IPS-18c (cell line): ENCODE measurements at regions not wholly inside any gene's neighbourhood (a gene's known extent, or its start where the extent isn't known, plus 50 kb on each side); places are given as distances from the start of the nearest gene placed in this dataset.

Source experiments
- H3K4me3 ChIP-seq: 2 replicates; pipeline ENCODE4 v1.7.0; 2013; ENCODE audit warnings: low read depth, mild to moderate bottlenecking, low read length, moderate library complexity; ENCODE audit not compliant: insufficient read depth
- H3K9me3 ChIP-seq: one replicate; pipeline ENCODE4 v1.6.1; 2013; ENCODE audit warnings: mild to moderate bottlenecking, low read length, moderate library complexity; ENCODE audit not compliant: control insufficient read depth, insufficient read depth

- H3K9me3 ChIP-seq = no peaks in the 10 kb centered on the region
- no peak overlapping the region for H3K4me3 ChIP-seq
These were observed 998.4 kb downstream of the IGSF11 start for GRCh38 chr3:118036215-118036614.

- no peak overlapping the region for H3K4me3 ChIP-seq
- H3K9me3 ChIP-seq = no peaks in the 10 kb centered on the region
These were observed 979.3 kb downstream of the IGSF11 start for GRCh38 chr3:118055381-118055780.

- Histone ChIP-seq H3K9me3 (peaks cover 2% of the 10 kb centered on the region), H3K4me3 (no peak overlapping the region)
These were observed 977.6 kb downstream of the IGSF11 start for GRCh38 chr3:118057086-118057485.

GRCh38 chr3:118059096-118059495, 975.5 kb downstream of the IGSF11 start:
- no peak overlapping the region for H3K4me3 ChIP-seq
- peaks cover 2% of the 10 kb centered on the region for H3K9me3 ChIP-seq

- H3K4me3 ChIP-seq = no peak overlapping the region
- no peaks in the 10 kb centered on the region for H3K9me3 ChIP-seq
These were observed 967.2 kb downstream of the IGSF11 start for GRCh38 chr3:118067439-118067838.

GRCh38 chr3:118075873-118076272, 958.8 kb downstream of the IGSF11 start:
- Histone ChIP-seq H3K4me3 (no peak overlapping the region), H3K9me3 (no peaks in the 10 kb centered on the region)

- no peak overlapping the region for H3K4me3 ChIP-seq
- H3K9me3 ChIP-seq = no peaks in the 10 kb centered on the region
These were observed 957.3 kb downstream of the IGSF11 start for GRCh38 chr3:118077332-118077731.

GRCh38 chr3:118080889-118081288, 953.8 kb downstream of the IGSF11 start:
- Histone ChIP-seq H3K4me3 (no peak overlapping the region), H3K9me3 (no peaks in the 10 kb centered on the region)

- H3K9me3 ChIP-seq = peaks cover 9% of the 10 kb centered on the region
These were observed 946.0 kb downstream of the IGSF11 start for GRCh38 chr3:118088696-118089095.

GRCh38 chr3:118089563-118089962, 945.1 kb downstream of the IGSF11 start:
- H3K9me3 ChIP-seq = peaks cover 9% of the 10 kb centered on the region

More at GRCh38 chr3:118088696-118089095, 946.0 kb downstream of the IGSF11 start:
- H3K4me3 ChIP-seq = no peak overlapping the region

GRCh38 chr3:118097226-118097625, 937.4 kb downstream of the IGSF11 start:
- Histone ChIP-seq H3K9me3 (peaks cover 9% of the 10 kb centered on the region), H3K4me3 (no peak overlapping the region)

More at GRCh38 chr3:118089563-118089962, 945.1 kb downstream of the IGSF11 start:
- H3K4me3 ChIP-seq = no peak overlapping the region

GRCh38 chr3:118097660-118098059, 937.0 kb downstream of the IGSF11 start:
- H3K9me3 ChIP-seq = peaks cover 6% of the 10 kb centered on the region
- no peak overlapping the region for H3K4me3 ChIP-seq

- Histone ChIP-seq H3K9me3 (no peaks in the 10 kb centered on the region), H3K4me3 (no peak overlapping the region)
These were observed 935.8 kb downstream of the IGSF11 start for GRCh38 chr3:118098827-118099226.

GRCh38 chr3:118101891-118102290, 932.8 kb downstream of the IGSF11 start:
- Histone ChIP-seq H3K4me3 (no peak overlapping the region), H3K9me3 (no peaks in the 10 kb centered on the region)

- Histone ChIP-seq H3K9me3 (no peaks in the 10 kb centered on the region), H3K4me3 (no peak overlapping the region)
These were observed 931.9 kb downstream of the IGSF11 start for GRCh38 chr3:118102737-118103136.

- H3K9me3 ChIP-seq = no peaks in the 10 kb centered on the region
- no peak overlapping the region for H3K4me3 ChIP-seq
These were observed 926.4 kb downstream of the IGSF11 start for GRCh38 chr3:118108201-118108600.

GRCh38 chr3:118108769-118109168, 925.9 kb downstream of the IGSF11 start:
- Histone ChIP-seq H3K4me3 (no peak overlapping the region), H3K9me3 (no peaks in the 10 kb centered on the region)

- H3K9me3 ChIP-seq = no peaks in the 10 kb centered on the region
- H3K4me3 ChIP-seq = no peak overlapping the region
These were observed 924.4 kb downstream of the IGSF11 start for GRCh38 chr3:118110211-118110610.

- H3K4me3 ChIP-seq = no peak overlapping the region
- no peaks in the 10 kb centered on the region for H3K9me3 ChIP-seq
These were observed 917.7 kb downstream of the IGSF11 start for GRCh38 chr3:118116991-118117390.
